COLO829 (cell line): ENCODE measurements at regions not wholly inside any gene's neighbourhood (a gene's known extent, or its start where the extent isn't known, plus 50 kb on each side); places are given as distances from the start of the nearest gene placed in this dataset.
"Not testable (repeated sequence)": the region's sequence is repeated elsewhere in the genome, so short reads cannot be mapped to it uniquely, and the experiment has no call there.

Experiments
- DNase-seq: peaks from one replicate; pipeline ENCODE4 v3.0.0; 2012; ENCODE audit warnings: low spot score

DNA sequence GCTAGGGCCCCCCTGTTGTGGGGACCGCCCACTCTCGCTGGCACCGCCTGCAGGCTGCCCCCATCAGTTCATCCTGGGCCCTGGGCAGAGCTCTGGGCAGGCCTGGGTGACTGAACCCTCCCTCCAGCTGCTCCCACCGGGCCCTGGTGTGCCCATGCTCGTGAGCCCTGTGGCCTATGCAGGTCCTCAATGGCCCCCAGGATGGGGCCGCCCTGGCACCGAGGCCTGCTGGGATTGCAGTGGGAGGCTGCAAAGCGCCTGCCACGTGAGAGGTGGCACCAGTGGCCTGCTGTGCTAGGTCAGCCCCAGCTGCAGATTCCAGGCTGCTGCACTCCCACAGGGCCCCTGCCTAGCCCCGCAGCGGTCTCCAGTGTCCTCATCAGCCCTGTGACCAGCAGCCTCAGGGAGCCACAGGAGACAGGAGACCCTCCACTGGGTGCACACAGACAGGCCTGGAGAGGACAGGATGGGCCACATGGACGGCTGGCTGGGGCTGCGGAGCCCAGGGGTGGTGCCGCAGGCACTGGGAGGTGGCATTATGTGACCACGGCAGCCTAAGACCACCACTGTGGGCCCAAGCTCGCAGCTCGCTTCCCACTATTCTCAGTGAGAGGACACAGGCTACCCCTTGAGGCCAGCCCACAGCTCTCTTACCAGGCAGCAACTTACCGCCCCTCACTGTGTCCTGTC, 199.4 kb downstream of the BCR start:
- DNase-seq: not testable (repeated sequence)

DNA sequence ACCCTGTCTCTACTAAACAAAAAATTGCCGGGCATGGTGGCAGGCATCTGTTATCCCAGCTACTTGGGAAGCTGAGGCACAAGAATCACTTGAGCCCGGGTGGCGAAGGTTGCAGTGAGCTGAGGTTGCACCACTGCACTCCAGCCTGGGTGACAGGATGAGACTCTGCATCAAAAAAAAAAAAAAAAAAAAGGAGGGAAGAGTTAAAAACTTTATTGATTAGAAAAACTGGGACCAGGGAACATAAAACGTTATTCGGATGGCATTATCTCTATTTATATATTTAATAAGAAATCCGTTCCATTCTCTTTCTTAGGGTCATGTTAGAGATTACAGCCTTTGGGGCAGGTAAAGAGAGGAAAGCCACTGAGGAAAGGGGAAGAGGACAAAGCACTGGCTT, 197.5 kb downstream of the BCR start:
- DNase-seq: no peak

- peak; percentile 67 for DNase-seq
These were observed 195.9 kb downstream of the BCR start for GRCh38 chr22:23376256-23376655.

GRCh38 chr22:23375031-23375827, 194.9 kb downstream of the BCR start:
- no peak for DNase-seq

DNA sequence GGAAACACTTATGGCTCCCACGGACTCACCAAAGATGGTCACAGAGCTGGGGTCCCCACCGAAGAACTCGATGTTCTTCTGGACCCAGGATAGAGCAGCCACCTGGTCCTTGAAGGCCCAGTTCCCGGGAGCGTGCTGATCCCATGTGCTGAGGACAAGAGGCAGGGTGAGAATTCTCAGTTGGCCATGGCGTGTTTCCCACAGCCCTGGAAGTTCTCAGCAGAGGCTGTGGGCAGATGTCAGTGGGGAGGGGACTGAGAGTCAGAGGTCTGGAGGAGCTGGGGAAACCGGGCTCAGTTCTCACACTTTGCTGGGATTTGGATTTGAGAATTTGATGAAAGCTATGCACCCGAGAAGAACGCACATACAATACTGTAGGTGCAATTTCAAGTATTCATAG, 193.3 kb downstream of the BCR start:
- DNase-seq: no peak

- DNase-seq: no peak
These were observed 189.9 kb downstream of the BCR start for GRCh38 chr22:23370251-23370650.

DNA sequence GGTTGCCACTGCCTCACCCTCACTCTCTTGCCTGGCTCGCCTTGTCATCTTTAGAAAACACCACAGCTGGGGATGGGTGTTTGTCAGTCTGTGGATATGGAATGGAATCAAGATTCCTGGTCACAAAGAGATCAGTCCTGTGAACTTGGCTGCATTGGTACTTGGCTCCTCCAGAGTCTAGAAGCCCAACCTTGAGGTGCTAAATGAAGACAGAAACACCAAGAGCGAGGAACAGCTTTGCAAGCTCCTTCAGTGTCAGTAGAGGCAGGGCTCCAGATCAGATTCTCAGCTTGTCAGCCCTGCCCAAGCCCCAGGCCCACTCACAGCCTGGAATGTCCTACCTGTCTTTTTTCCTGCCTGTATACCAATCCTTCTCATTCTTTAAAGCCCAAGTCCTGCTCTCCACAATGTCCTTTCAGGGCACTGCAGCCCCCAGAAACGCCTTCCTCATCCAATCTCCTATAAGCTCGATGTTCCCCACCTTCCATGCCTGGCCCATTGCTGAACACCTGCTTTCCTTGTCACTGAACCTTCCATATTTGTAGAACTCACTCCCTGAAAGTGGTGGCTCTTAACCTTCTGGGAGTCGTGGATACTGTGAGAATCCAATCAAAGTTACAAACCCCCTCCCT, 188.9 kb downstream of the BCR start:
- no peak for DNase-seq
